ENCODE measurements at regions not wholly inside any gene's neighbourhood (a gene's known extent, or its start where the extent isn't known, plus 50 kb on each side); places are given as distances from the start of the nearest gene placed in this dataset.

DNA sequence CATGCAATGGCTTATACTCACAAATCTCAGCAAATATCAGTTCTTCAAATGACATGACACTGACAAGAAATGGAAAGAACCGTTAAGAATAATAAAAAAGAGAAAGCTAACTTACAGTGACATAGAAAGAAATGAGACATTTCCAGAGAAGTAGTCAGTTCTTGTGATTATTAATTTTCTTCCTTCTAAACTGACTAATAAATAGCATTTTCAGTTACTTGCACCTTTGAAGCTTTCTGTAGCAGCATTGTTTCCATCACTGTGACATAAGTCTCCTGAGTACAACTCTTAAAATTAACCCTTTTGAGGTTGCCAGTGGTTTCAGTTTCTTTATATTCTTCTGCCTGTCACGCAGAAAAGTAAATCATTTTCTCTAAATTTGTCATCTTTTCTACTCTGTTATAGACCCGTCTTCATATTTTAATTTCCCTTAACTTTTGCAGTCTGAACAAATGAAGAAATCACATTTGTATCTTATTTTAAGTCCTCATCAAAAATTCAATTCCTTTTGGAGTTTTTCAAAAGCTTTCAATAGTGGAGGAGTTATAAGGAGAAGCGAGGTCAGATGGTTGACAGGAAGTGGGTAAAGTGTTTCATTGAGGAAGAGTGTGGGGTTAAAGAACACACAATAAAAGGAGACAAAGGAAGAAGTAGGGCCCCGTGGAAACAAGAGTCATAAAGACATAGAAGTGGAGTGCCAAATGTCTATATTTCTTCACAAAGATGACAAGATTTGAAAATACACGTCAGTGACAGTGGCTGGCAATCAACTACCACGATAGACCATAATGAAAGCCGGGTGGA lies 57.9 kb upstream of the S1PR1 start:
- intact Hi-C loops (cut with micrococcal nuclease; ENCODE audit: unreplicated experiment): no loop called here
- in situ Hi-C loops (cut with HindIII; ENCODE audit: low pct_unique_long_range_greater_than_20kb, low sequenced_read_pairs): no loop called here
- BruUV-seq (replicated peaks): no TSS peak
- DNase-seq (ENCODE audit: low read depth, low spot score) (no peak), ATAC-seq (no peak)
- Histone ChIP-seq H3K27me3 (ENCODE audit: control insufficient read depth, insufficient read depth, low read length) (no peaks in the 10 kb centered on the region; the same call in 1 of the 2 replicates), H3K9me3 (ENCODE audit: control insufficient read depth, insufficient read depth, low read depth, low read length) (no peaks in the 10 kb centered on the region), H3K4me3 (ENCODE audit: low read depth in 2 of 2, low read length in 2 of 2) (no peak overlapping the region), H3K4me1 (ENCODE audit: control insufficient read depth, insufficient read depth, low read length) (no peaks in the 10 kb centered on the region), H3K27ac (ENCODE audit: low read length) (no peak overlapping the region), H3K36me3 (ENCODE audit: control insufficient read depth, insufficient read depth, low read length) (no peaks in the 10 kb centered on the region)
- POLR2A ChIA-PET: no interaction called here
- TF ChIP-seq TCF7L2 (IDR thresholded peaks at IDR 0.05; ENCODE audit: low read depth, low read length): no peak
- TF ChIP-seq, protein P1, sequence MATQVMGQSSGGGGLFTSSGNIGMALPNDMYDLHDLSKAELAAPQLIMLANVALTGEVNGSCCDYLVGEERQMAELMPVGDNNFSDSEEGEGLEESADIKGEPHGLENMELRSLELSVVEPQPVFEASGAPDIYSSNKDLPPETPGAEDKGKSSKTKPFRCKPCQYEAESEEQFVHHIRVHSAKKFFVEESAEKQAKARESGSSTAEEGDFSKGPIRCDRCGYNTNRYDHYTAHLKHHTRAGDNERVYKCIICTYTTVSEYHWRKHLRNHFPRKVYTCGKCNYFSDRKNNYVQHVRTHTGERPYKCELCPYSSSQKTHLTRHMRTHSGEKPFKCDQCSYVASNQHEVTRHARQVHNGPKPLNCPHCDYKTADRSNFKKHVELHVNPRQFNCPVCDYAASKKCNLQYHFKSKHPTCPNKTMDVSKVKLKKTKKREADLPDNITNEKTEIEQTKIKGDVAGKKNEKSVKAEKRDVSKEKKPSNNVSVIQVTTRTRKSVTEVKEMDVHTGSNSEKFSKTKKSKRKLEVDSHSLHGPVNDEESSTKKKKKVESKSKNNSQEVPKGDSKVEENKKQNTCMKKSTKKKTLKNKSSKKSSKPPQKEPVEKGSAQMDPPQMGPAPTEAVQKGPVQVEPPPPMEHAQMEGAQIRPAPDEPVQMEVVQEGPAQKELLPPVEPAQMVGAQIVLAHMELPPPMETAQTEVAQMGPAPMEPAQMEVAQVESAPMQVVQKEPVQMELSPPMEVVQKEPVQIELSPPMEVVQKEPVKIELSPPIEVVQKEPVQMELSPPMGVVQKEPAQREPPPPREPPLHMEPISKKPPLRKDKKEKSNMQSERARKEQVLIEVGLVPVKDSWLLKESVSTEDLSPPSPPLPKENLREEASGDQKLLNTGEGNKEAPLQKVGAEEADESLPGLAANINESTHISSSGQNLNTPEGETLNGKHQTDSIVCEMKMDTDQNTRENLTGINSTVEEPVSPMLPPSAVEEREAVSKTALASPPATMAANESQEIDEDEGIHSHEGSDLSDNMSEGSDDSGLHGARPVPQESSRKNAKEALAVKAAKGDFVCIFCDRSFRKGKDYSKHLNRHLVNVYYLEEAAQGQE (IDR thresholded peaks at IDR 0.05; ENCODE audit: insufficient read depth in 1 of 2, low read depth in 2 of 2, low read length in 1 of 2): no peak
- TF ChIP-seq, protein P2, sequence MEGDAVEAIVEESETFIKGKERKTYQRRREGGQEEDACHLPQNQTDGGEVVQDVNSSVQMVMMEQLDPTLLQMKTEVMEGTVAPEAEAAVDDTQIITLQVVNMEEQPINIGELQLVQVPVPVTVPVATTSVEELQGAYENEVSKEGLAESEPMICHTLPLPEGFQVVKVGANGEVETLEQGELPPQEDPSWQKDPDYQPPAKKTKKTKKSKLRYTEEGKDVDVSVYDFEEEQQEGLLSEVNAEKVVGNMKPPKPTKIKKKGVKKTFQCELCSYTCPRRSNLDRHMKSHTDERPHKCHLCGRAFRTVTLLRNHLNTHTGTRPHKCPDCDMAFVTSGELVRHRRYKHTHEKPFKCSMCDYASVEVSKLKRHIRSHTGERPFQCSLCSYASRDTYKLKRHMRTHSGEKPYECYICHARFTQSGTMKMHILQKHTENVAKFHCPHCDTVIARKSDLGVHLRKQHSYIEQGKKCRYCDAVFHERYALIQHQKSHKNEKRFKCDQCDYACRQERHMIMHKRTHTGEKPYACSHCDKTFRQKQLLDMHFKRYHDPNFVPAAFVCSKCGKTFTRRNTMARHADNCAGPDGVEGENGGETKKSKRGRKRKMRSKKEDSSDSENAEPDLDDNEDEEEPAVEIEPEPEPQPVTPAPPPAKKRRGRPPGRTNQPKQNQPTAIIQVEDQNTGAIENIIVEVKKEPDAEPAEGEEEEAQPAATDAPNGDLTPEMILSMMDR (IDR thresholded peaks at IDR 0.05): no peak
- TF ChIP-seq SIN3A (IDR thresholded peaks at IDR 0.05; ENCODE audit: borderline replicate concordance, insufficient read depth, low read depth, low read length): no peak
- TF ChIP-seq POLR2AphosphoS5 (IDR thresholded peaks at IDR 0.05; ENCODE audit: low read depth, low read length): no peak
- CTCF ChIA-PET: no interaction called here

DNA sequence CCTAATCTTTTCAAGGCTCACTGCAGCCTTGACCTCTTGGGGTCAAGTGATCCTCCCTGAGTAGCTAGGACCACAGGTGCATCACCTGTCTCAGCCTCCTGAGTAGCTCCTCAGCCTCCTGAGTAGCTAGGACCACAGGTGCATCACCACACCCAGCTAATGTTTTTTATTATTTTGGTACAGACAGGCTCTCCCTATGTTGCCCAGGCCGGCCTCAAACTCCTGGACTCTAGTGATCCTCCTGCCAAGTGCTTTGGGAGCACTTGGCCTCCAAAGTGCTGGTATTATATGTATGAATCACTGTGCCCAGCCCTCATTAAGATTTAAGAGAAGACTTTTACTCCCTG lies 58.5 kb upstream of the S1PR1 start:
- no TSS peak for BruUV-seq (replicated peaks)
- Histone ChIP-seq H3K9me3 (ENCODE audit: control insufficient read depth, insufficient read depth, low read depth, low read length) (no peaks in the 10 kb centered on the region), H3K36me3 (ENCODE audit: control insufficient read depth, insufficient read depth, low read length) (no peaks in the 10 kb centered on the region), H3K27ac (ENCODE audit: low read length) (no peak overlapping the region), H3K4me1 (ENCODE audit: control insufficient read depth, insufficient read depth, low read length) (no peaks in the 10 kb centered on the region), H3K27me3 (ENCODE audit: control insufficient read depth, insufficient read depth, low read length) (no peaks in the 10 kb centered on the region; the same call in 1 of the 2 replicates), H3K4me3 (ENCODE audit: low read depth in 2 of 2, low read length in 2 of 2) (no peak overlapping the region)
- no peak for DNase-seq (ENCODE audit: low read depth, low spot score)
- ChIA-PET POLR2A (no interaction called here), CTCF (no interaction called here)
- intact Hi-C loops (cut with micrococcal nuclease; ENCODE audit: unreplicated experiment): no loop called here
- in situ Hi-C loops (cut with HindIII; ENCODE audit: low pct_unique_long_range_greater_than_20kb, low sequenced_read_pairs): no loop called here
- ATAC-seq: no peak
- TF ChIP-seq, protein P1 (IDR thresholded peaks at IDR 0.05; ENCODE audit: insufficient read depth in 1 of 2, low read depth in 2 of 2, low read length in 1 of 2): no peak
- no peak for TF ChIP-seq POLR2AphosphoS5 (IDR thresholded peaks at IDR 0.05; ENCODE audit: low read depth, low read length)
- no peak for TF ChIP-seq SIN3A (IDR thresholded peaks at IDR 0.05; ENCODE audit: borderline replicate concordance, insufficient read depth, low read depth, low read length)
- TF ChIP-seq TCF7L2 (IDR thresholded peaks at IDR 0.05; ENCODE audit: low read depth, low read length): no peak
- TF ChIP-seq, protein P2 (IDR thresholded peaks at IDR 0.05): no peak

All from Panc1 (cell line).